Vagina (tissue), 2 donors: ENCODE measurements at regions not wholly inside any gene's neighbourhood (a gene's known extent, or its start where the extent isn't known, plus 50 kb on each side); places are given as distances from the start of the nearest gene placed in this dataset.

ENCODE experiments used
- DNase-seq, 2 donors: peaks; one replicate each; pipeline ENCODE4 v3.0.0-alpha.2; 2017; ENCODE audit errors: extremely low spot score in 2 of 2
- H3K27ac ChIP-seq: fragments of 200-600 bp; sonication (generic); one replicate; pipeline ENCODE4 v1.5.1; 2019
- H3K27me3 ChIP-seq: fragments of 200-600 bp; sonication (generic); one replicate; pipeline ENCODE4 v1.5.1; 2019
- H3K36me3 ChIP-seq, 2 donors: fragments of 200-600 bp; sonication (generic); one replicate each; pipeline ENCODE4 v1.5.1; 2017 to 2019
- H3K4me1 ChIP-seq: fragments of 200-600 bp; sonication (generic); one replicate; pipeline ENCODE4 v1.5.1; 2019
- H3K4me3 ChIP-seq, 2 donors: fragments of 200-600 bp; sonication (generic); 1 replicate in 1 of 2; 2 replicates in 1 of 2; pipeline ENCODE4 v1.5.1; 2016 to 2019
- H3K9me3 ChIP-seq: fragments of 200-600 bp; sonication (generic); one replicate; pipeline ENCODE4 v1.5.1; 2019
- POLR2A ChIP-seq, 2 donors: fragments of 450-650 bp; IDR thresholded peaks; one replicate each; pipeline ENCODE4 v1.6.1; 2017; ENCODE audit warnings: antibody characterized with exemption in 2 of 2, mild to moderate bottlenecking in 2 of 2, moderate library complexity in 2 of 2
- POLR2AphosphoS5 ChIP-seq, 2 donors: sonication (generic); formaldehyde crosslinking; IDR thresholded peaks; one replicate each; pipeline ENCODE4 v1.9.0; 2017; ENCODE audit warnings: antibody characterized with exemption in 2 of 2, mild to moderate bottlenecking in 2 of 2, low read depth in 1 of 2; ENCODE audit not compliant: insufficient read depth in 1 of 2
- intact Hi-C: fragments of 100-400 bp; cut with DNase I; formaldehyde crosslinking; loops from one replicate; pipeline ENCODE4 v1.15.1; 2023
- TF ChIP-seq, protein P1 (sequence below), 3 experiments: fragments of 450-650 bp in 2 of 3; fragments of 200-600 bp in 1 of 3; sonication (generic) in 1 of 3; IDR thresholded peaks; one replicate each; pipeline ENCODE4 v1.5.1; 2017 to 2019; ENCODE audit warnings: antibody characterized with exemption in 3 of 3, mild to moderate bottlenecking in 2 of 3, moderate library complexity in 2 of 3

- no peak overlapping the region for H3K27ac ChIP-seq
Observed at GRCh38 chr21:16176570-16176969, 446.8 kb downstream of the USP25 start.

DNA sequence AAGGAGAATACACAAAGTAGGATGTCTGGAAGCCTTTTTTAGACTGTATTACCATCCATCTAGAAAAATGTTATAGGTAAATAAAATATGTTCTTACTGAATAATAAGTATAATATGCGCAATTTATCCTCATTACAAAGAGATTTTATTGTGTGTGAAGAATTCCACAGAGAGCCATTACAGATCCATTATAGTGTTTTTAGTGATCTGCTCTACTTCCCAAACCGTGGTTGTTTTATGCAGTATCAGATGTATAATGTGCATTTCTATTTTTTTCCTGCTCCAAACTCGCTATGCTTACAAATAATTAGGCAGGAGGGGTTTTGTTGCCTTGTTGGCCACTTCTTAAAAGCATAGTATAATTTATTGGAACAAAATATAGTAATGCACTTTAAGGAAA, 447.8 kb downstream of the USP25 start:
- DNase-seq: no peak
- no peaks in the 10 kb centered on the region for H3K27me3 ChIP-seq
- H3K4me1 ChIP-seq: peaks cover 18% of the 10 kb centered on the region
- no peak overlapping the region for H3K4me3 ChIP-seq
- no peak for TF ChIP-seq POLR2A (IDR thresholded peaks at IDR 0.05)
- TF ChIP-seq, protein P1, sequence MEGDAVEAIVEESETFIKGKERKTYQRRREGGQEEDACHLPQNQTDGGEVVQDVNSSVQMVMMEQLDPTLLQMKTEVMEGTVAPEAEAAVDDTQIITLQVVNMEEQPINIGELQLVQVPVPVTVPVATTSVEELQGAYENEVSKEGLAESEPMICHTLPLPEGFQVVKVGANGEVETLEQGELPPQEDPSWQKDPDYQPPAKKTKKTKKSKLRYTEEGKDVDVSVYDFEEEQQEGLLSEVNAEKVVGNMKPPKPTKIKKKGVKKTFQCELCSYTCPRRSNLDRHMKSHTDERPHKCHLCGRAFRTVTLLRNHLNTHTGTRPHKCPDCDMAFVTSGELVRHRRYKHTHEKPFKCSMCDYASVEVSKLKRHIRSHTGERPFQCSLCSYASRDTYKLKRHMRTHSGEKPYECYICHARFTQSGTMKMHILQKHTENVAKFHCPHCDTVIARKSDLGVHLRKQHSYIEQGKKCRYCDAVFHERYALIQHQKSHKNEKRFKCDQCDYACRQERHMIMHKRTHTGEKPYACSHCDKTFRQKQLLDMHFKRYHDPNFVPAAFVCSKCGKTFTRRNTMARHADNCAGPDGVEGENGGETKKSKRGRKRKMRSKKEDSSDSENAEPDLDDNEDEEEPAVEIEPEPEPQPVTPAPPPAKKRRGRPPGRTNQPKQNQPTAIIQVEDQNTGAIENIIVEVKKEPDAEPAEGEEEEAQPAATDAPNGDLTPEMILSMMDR (IDR thresholded peaks at IDR 0.05): no peak
- TF ChIP-seq POLR2AphosphoS5 (IDR thresholded peaks at IDR 0.05; ENCODE audit: insufficient read depth in 1 of 2, low read depth in 1 of 2): no peak
- H3K9me3 ChIP-seq: no peaks in the 10 kb centered on the region
- H3K36me3 ChIP-seq: no peaks in the 10 kb centered on the region
- no peak overlapping the region for H3K27ac ChIP-seq
- intact Hi-C loops: no loop called here

More at GRCh38 chr21:16176570-16176969, 446.8 kb downstream of the USP25 start:
- intact Hi-C loops: no loop called here
- H3K27me3 ChIP-seq: no peaks in the 10 kb centered on the region
- no peaks in the 10 kb centered on the region for H3K36me3 ChIP-seq
- no peak for DNase-seq
- H3K9me3 ChIP-seq: no peaks in the 10 kb centered on the region
- peaks cover 18% of the 10 kb centered on the region for H3K4me1 ChIP-seq
- H3K4me3 ChIP-seq: no peak overlapping the region
- no peak for TF ChIP-seq POLR2AphosphoS5 (IDR thresholded peaks at IDR 0.05; ENCODE audit: insufficient read depth in 1 of 2, low read depth in 1 of 2)
- TF ChIP-seq, protein P1 (IDR thresholded peaks at IDR 0.05): no peak
- no peak for TF ChIP-seq POLR2A (IDR thresholded peaks at IDR 0.05)

DNA sequence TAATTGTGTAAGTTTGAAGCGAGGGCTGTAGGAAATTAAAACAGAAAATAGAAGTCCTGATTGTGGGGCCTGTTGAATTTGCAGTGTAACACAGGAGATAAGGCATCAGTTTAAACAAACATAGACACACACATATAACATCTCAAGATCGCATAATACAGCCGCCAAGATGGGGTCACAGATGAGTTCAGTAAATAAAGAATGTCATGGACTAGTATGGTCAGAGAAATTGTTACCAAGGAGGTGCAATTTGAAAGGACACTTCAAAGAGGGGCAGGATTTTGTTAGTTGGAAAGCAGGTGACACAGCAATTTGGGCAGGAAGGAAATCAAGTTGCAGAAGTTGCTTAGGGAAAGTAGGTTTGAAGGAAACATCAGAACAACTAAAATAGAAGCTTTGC, 450.0 kb downstream of the USP25 start:
- DNase-seq: no peak
- H3K27me3 ChIP-seq: no peaks in the 10 kb centered on the region
- no peaks in the 10 kb centered on the region for H3K9me3 ChIP-seq
- intact Hi-C loops: loop anchor here (10.0 kb wide), 1 partner anchor 55 kb away; no protein-coding TSS in a partner anchor
- no peak for TF ChIP-seq POLR2A (IDR thresholded peaks at IDR 0.05)
- TF ChIP-seq POLR2AphosphoS5 (IDR thresholded peaks at IDR 0.05; ENCODE audit: insufficient read depth in 1 of 2, low read depth in 1 of 2): no peak
- TF ChIP-seq, protein P1 (IDR thresholded peaks at IDR 0.05): no peak
- no peak overlapping the region for H3K4me3 ChIP-seq
- H3K27ac ChIP-seq: peak overlapping the region; percentile 49
- H3K4me1 ChIP-seq: peaks cover 18% of the 10 kb centered on the region
- H3K36me3 ChIP-seq: no peaks in the 10 kb centered on the region

- H3K9me3 ChIP-seq: no peaks in the 10 kb centered on the region
- H3K36me3 ChIP-seq: no peaks in the 10 kb centered on the region
- H3K27me3 ChIP-seq: no peaks in the 10 kb centered on the region
- H3K4me3 ChIP-seq: no peak overlapping the region
- peaks cover 18% of the 10 kb centered on the region for H3K4me1 ChIP-seq
- TF ChIP-seq, protein P1 (IDR thresholded peaks at IDR 0.05): no peak
- TF ChIP-seq POLR2A (IDR thresholded peaks at IDR 0.05): no peak
- TF ChIP-seq POLR2AphosphoS5 (IDR thresholded peaks at IDR 0.05; ENCODE audit: insufficient read depth in 1 of 2, low read depth in 1 of 2): no peak
- peak overlapping the region; percentile 49 for H3K27ac ChIP-seq
- intact Hi-C loops: loop anchor here (10.0 kb wide), 1 partner anchor 56 kb away; no protein-coding TSS in a partner anchor
- DNase-seq: no peak
Observed at GRCh38 chr21:16180614-16181013, 450.8 kb downstream of the USP25 start.

DNA sequence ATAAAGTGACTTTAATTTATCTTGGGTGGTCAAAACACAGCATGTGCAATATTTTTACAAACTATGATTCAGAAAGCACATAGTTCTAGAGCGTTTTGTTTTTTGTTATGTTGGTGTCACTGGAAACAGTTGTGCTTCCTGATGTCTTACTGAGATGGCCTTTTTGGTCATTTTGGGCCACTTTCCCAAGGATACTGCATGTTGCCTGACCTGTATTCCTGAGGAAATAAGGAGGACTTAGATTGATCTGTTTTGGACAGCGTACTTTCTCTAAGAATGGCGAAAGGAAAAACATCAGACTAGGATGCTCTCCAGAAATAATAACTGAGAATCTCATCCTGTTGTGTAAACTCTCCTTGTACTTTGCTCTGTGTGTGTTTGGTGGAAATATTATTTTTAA, 451.2 kb downstream of the USP25 start:
- Histone ChIP-seq H3K27me3 (no peaks in the 10 kb centered on the region), H3K4me3 (no peak overlapping the region), H3K36me3 (no peaks in the 10 kb centered on the region), H3K27ac (peak overlapping the region; percentile 49), H3K9me3 (no peaks in the 10 kb centered on the region), H3K4me1 (peaks cover 18% of the 10 kb centered on the region)
- intact Hi-C loops: loop anchor here (10.0 kb wide), 1 partner anchor 56 kb away; no protein-coding TSS in a partner anchor
- TF ChIP-seq, protein P1 (IDR thresholded peaks at IDR 0.05): no peak
- DNase-seq: no peak
